GM10266 (cell line): ENCODE measurements at regions not wholly inside any gene's neighbourhood (a gene's known extent, or its start where the extent isn't known, plus 50 kb on each side); places are given as distances from the start of the nearest gene placed in this dataset.

Source experiments
- DNase-seq: peaks from one replicate; pipeline ENCODE4 v3.0.0; 2012; ENCODE audit errors: extremely low spot score
- CTCF ChIP-seq: IDR thresholded peaks from 2 replicates; pipeline ENCODE4 v1.5.1; 2012; ENCODE audit warnings: mild to moderate bottlenecking, low read depth; ENCODE audit not compliant: control insufficient read depth, insufficient read depth; ENCODE audit errors: missing control alignments

GRCh38 chr15:25070353-25070963 lies 115.7 kb downstream of the SNRPN start:
- no peak for DNase-seq
- TF ChIP-seq CTCF: no peak

- DNase-seq: no peak
- TF ChIP-seq CTCF: no peak
These were observed 118.2 kb downstream of the SNRPN start for GRCh38 chr15:25072857-25073476.

GRCh38 chr15:25087137-25087536 lies 132.3 kb downstream of the SNRPN start:
- DNase-seq: no peak
- TF ChIP-seq CTCF: no peak

- no peak for DNase-seq
- TF ChIP-seq CTCF: no peak
These were observed 133.5 kb downstream of the SNRPN start for GRCh38 chr15:25088261-25088790.

GRCh38 chr15:25089577-25089976 lies 134.8 kb downstream of the SNRPN start:
- DNase-seq: no peak
- TF ChIP-seq CTCF: no peak

- DNase-seq: no peak
- no peak for TF ChIP-seq CTCF
These were observed 135.4 kb downstream of the SNRPN start for GRCh38 chr15:25090073-25090733.
